ENCODE measurements at regions not wholly inside any gene's neighbourhood (a gene's known extent, or its start where the extent isn't known, plus 50 kb on each side); places are given as distances from the start of the nearest gene placed in this dataset.
"Not testable (repeated sequence)": the region's sequence is repeated elsewhere in the genome, so short reads cannot be mapped to it uniquely, and the experiment has no call there.

DNA sequence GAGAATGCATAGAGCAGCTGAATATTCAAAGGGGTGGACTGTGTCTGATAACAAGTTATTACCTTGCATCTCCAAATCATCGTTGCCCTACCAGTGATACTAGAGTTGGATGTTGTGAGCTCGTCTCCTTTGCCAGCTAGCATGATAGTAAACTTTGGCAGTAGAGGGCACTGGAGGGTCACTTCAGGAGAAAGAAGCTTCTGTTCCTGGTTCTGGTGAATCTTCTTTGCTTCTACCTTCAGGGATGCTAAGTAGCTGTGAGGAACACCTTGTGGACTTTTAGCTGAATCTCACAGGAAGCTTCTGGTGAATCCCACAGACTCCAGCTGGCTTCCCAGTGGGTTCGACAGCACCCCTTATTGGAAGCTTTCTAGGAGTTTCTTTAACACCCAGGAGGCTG, 626.6 kb upstream of the SGCD start:
- Mint-ChIP-seq H3K36me3 (ENCODE audit: low read depth) (no peaks in the 10 kb centered on the region), H3K4me3 (no peak overlapping the region), H3K4me1 (no peaks in the 10 kb centered on the region), H3K27ac (no peak overlapping the region), H3K27me3 (ENCODE audit: insufficient read depth) (peaks cover 2% of the 10 kb centered on the region), H3K9me3 (no peaks in the 10 kb centered on the region)
- Histone ChIP-seq H3K4me3 (ENCODE audit: low read length) (no peak overlapping the region), H3K9me3 (ENCODE audit: control insufficient read depth, low read length) (no peaks in the 10 kb centered on the region), H3K36me3 (ENCODE audit: control insufficient read depth, insufficient read depth, low read length) (no peaks in the 10 kb centered on the region), H3K27me3 (ENCODE audit: control insufficient read depth, insufficient read depth, low read length, poor library complexity, severe bottlenecking) (peaks cover 7% of the 10 kb centered on the region), H3K27ac (ENCODE audit: low read depth, low read length) (no peak overlapping the region), H3K4me1 (ENCODE audit: control insufficient read depth, insufficient read depth, low read length) (no peaks in the 10 kb centered on the region), H3K9ac (ENCODE audit: extremely low read depth, low read length, poor library complexity, severe bottlenecking) (no peak overlapping the region)
- TF ChIP-seq CTCF (conservative IDR thresholded peaks at IDR 0.05), result peak; percentile 70
- DNase-seq, result peak; percentile 72
- 25 to 49% methylated on average over 2 to 3 of the region's 3 CpGs for WGBS, 2 experiments (ENCODE audit: insufficient coverage in 1 of 2, insufficient read length in 1 of 2)

DNA sequence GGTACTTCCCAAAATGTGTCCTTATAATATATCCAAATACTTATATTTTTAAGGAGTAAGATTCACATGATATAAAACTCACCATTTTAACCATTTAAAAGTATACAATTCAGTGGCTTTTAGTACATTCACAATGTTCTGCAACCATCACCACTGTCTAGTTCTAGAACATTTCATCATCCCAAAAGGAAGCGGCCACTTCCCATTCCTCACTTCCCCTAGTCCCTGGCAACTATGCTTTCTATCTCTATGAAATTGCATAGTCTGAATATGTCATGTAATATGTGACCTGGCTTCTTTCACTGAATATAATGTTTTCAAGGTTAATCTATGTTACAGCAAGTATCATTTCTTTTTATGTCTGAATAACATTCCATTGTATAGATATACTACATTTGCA, 615.1 kb upstream of the SGCD start:
- Histone ChIP-seq H3K4me1 (ENCODE audit: control insufficient read depth, insufficient read depth, low read length) (no peaks in the 10 kb centered on the region), H3K4me3 (ENCODE audit: low read length) (no peak overlapping the region), H3K36me3 (ENCODE audit: control insufficient read depth, insufficient read depth, low read length) (no peaks in the 10 kb centered on the region), H3K9me3 (ENCODE audit: control insufficient read depth, low read length) (no peaks in the 10 kb centered on the region), H3K9ac (ENCODE audit: extremely low read depth, low read length, poor library complexity, severe bottlenecking) (no peak overlapping the region), H3K27me3 (ENCODE audit: control insufficient read depth, insufficient read depth, low read length, poor library complexity, severe bottlenecking) (no peaks in the 10 kb centered on the region), H3K27ac (ENCODE audit: low read depth, low read length) (no peak overlapping the region)
- WGBS, 2 experiments (ENCODE audit: insufficient coverage in 1 of 2, insufficient read length in 1 of 2), result 100% methylated on average over 1 of the region's 1 CpG; no CpG with 5 or more reads in 1 of the 2 experiments
- Mint-ChIP-seq H3K4me1 (no peaks in the 10 kb centered on the region), H3K27ac (no peak overlapping the region), H3K27me3 (ENCODE audit: insufficient read depth) (peaks cover 8% of the 10 kb centered on the region), H3K4me3 (no peak overlapping the region), H3K9me3 (no peaks in the 10 kb centered on the region), H3K36me3 (ENCODE audit: low read depth) (no peaks in the 10 kb centered on the region)
- DNase-seq, result no peak
- no peak for TF ChIP-seq CTCF (conservative IDR thresholded peaks at IDR 0.05)

DNA sequence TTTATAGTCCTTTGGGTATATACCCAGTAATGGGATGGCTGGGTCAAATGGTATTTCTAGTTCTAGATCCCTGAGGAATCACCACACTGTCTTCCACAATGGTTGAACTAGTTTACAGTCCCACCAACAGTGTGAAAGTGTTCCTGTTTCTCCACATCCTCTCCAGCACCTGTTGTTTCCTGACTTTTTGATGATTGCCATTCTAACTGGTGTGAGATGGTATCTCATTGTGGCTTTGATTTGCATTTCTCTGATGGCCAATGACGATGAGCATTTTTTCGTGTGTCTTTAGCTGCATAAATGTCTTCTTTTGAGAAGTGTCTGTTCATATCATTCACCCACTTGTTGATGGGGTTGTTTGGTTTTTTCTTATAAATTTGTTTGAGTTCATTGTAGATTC, 612.5 kb upstream of the SGCD start:
- WGBS, 2 experiments (ENCODE audit: insufficient coverage in 1 of 2, insufficient read length in 1 of 2), result 56 to 69% methylated on average over 2 of the region's 2 CpGs

DNA sequence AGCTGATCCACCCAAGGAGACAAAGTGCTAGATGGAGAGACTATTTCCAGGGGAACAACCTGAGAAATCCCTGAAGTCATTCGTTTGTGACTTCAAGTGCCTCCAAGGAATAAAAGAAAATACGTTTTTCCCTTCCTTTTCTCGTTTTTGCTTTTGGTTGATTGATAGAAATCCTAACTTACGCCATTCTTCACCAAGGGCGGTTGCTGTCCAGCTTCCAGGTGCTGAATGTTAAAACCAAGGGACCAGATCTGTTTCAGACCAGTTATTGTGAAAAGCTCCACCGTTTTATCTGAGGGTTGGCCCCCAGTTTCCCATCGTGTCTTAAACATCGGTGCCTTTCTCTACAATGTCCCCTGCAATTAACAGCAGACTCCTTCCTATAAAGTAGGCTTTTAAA, 600.7 kb upstream of the SGCD start:
- H3K27ac Mint-ChIP-seq, result no peak overlapping the region
- H3K4me3 Mint-ChIP-seq, result no peak overlapping the region

More for the DNA sequence above, 612.5 kb upstream of the SGCD start:
- not testable (repeated sequence) for H3K27ac ChIP-seq (ENCODE audit: low read depth, low read length); H3K36me3 ChIP-seq (ENCODE audit: control insufficient read depth, insufficient read depth, low read length); H3K9me3 Mint-ChIP-seq; H3K4me3 Mint-ChIP-seq; H3K4me1 ChIP-seq (ENCODE audit: control insufficient read depth, insufficient read depth, low read length); H3K4me1 Mint-ChIP-seq; H3K9ac ChIP-seq (ENCODE audit: extremely low read depth, low read length, poor library complexity, severe bottlenecking); H3K9me3 ChIP-seq (ENCODE audit: control insufficient read depth, low read length); H3K4me3 ChIP-seq (ENCODE audit: low read length); H3K27ac Mint-ChIP-seq; H3K36me3 Mint-ChIP-seq (ENCODE audit: low read depth); DNase-seq; H3K27me3 ChIP-seq (ENCODE audit: control insufficient read depth, insufficient read depth, low read length, poor library complexity, severe bottlenecking)
- H3K27me3 Mint-ChIP-seq (ENCODE audit: insufficient read depth), result peaks cover 25% of the 10 kb centered on the region

More for the DNA sequence above, 600.7 kb upstream of the SGCD start:
- H3K36me3 ChIP-seq (ENCODE audit: control insufficient read depth, insufficient read depth, low read length), result no peaks in the 10 kb centered on the region
- peaks cover 100% of the 10 kb centered on the region for H3K27me3 ChIP-seq (ENCODE audit: control insufficient read depth, insufficient read depth, low read length, poor library complexity, severe bottlenecking)
- Mint-ChIP-seq H3K36me3 (ENCODE audit: low read depth) (no peaks in the 10 kb centered on the region), H3K4me1 (peaks cover 2% of the 10 kb centered on the region), H3K9me3 (no peaks in the 10 kb centered on the region), H3K27me3 (ENCODE audit: insufficient read depth) (peaks cover 98% of the 10 kb centered on the region)
- no peak overlapping the region for H3K27ac ChIP-seq (ENCODE audit: low read depth, low read length)
- H3K4me1 ChIP-seq (ENCODE audit: control insufficient read depth, insufficient read depth, low read length), result peaks cover 3% of the 10 kb centered on the region
- no peak overlapping the region for H3K9ac ChIP-seq (ENCODE audit: extremely low read depth, low read length, poor library complexity, severe bottlenecking)
- WGBS, 2 experiments (ENCODE audit: insufficient coverage in 1 of 2, insufficient read length in 1 of 2), result 16 to 18% methylated on average over 6 to 8 of the region's 8 CpGs
- no peaks in the 10 kb centered on the region for H3K9me3 ChIP-seq (ENCODE audit: control insufficient read depth, low read length)
- no peak for TF ChIP-seq CTCF (conservative IDR thresholded peaks at IDR 0.05)
- H3K4me3 ChIP-seq (ENCODE audit: low read length), result no peak overlapping the region
- peak; percentile 84 for DNase-seq
